Inferior parietal cortex (tissue), 1 donor: ENCODE measurements at regions not wholly inside any gene's neighbourhood (a gene's known extent, or its start where the extent isn't known, plus 50 kb on each side); places are given as distances from the start of the nearest gene placed in this dataset.

Experiments
- DNase-seq: peaks from one replicate; pipeline ENCODE4 v3.0.0-alpha.2; 2016; ENCODE audit errors: extremely low spot score

- no peak for DNase-seq
Measured at GRCh38 chr21:38188037-38188436, 68.8 kb upstream of the KCNJ15 start.

- no peak for DNase-seq
Measured at GRCh38 chr21:38196036-38196435, 60.8 kb upstream of the KCNJ15 start.

GRCh38 chr21:38202811-38203210, 54.0 kb upstream of the KCNJ15 start:
- DNase-seq, result no peak

GRCh38 chr21:38203229-38203628, 53.6 kb upstream of the KCNJ15 start:
- DNase-seq, result no peak

- no peak for DNase-seq
Measured at GRCh38 chr21:38205940-38206339, 50.9 kb upstream of the KCNJ15 start.

GRCh38 chr21:38206646-38207045, 50.1 kb upstream of the KCNJ15 start:
- DNase-seq, result no peak
